MM.1S (cell line): ENCODE measurements at regions not wholly inside any gene's neighbourhood (a gene's known extent, or its start where the extent isn't known, plus 50 kb on each side); places are given as distances from the start of the nearest gene placed in this dataset.

Experiments
- EZH2 ChIP-seq: fragments of 300-600 bp; sonication (generic); optimal IDR thresholded peaks from 2 replicates; pipeline ENCODE3; 2017; ENCODE audit warnings: low read depth, mild to moderate bottlenecking, antibody characterized with exemption, low read length, mixed read lengths
- EZH2phosphoT487 ChIP-seq: fragments of 300-600 bp; sonication (generic); IDR thresholded peaks from 2 replicates; pipeline ENCODE4 v1.6.1; 2018; ENCODE audit warnings: antibody characterized with exemption, low read length
- TF ChIP-seq, protein P1 (sequence below): fragments of 300-600 bp; sonication (generic); IDR thresholded peaks from 2 replicates; pipeline ENCODE4 v1.5.1; 2016; ENCODE audit warnings: antibody characterized with exemption, low read length, mixed read lengths

DNA sequence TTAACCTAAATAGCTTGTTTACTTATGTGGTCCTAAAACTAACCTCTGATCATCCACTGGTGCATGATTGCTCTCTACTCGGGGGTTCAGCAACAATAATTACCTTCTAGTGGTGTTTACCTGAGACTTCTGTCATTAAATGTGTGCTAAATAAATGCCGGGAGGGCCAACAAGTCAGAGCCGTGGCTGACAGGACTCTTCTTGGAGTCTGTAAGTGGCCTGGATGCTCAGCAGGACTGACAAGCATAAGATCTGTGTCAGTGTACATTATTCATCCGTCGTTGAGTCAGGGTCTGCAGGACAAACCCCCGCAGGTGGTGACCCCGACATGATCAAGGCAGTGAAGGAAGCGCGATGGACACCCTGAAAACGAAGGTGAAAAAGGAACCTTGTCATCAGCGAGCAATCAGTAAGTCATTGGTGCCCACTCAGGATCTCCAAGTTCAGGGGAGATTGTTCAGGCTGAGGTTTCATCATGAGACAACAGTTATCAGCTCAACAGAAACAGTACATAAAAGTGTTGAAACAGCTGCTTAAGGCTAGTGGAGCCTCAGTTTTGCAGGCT lies 1466.9 kb downstream of the UQCRFS1 start:
- TF ChIP-seq, protein P1, sequence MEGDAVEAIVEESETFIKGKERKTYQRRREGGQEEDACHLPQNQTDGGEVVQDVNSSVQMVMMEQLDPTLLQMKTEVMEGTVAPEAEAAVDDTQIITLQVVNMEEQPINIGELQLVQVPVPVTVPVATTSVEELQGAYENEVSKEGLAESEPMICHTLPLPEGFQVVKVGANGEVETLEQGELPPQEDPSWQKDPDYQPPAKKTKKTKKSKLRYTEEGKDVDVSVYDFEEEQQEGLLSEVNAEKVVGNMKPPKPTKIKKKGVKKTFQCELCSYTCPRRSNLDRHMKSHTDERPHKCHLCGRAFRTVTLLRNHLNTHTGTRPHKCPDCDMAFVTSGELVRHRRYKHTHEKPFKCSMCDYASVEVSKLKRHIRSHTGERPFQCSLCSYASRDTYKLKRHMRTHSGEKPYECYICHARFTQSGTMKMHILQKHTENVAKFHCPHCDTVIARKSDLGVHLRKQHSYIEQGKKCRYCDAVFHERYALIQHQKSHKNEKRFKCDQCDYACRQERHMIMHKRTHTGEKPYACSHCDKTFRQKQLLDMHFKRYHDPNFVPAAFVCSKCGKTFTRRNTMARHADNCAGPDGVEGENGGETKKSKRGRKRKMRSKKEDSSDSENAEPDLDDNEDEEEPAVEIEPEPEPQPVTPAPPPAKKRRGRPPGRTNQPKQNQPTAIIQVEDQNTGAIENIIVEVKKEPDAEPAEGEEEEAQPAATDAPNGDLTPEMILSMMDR: no peak
- TF ChIP-seq EZH2 (no peak), EZH2phosphoT487 (no peak)
